Left colon (tissue), 2 donors: ENCODE measurements at regions not wholly inside any gene's neighbourhood (a gene's known extent, or its start where the extent isn't known, plus 50 kb on each side); places are given as distances from the start of the nearest gene placed in this dataset.

ENCODE experiments used
- ATAC-seq: fragments of 200-7000 bp; cut with Tn5 transposase; one replicate; pipeline ENCODE4 v1.9.1; 2020; ENCODE audit warnings: mild to moderate bottlenecking, moderate library complexity
- DNase-seq, 2 donors: peaks; one replicate each; pipeline ENCODE4 v3.0.0-alpha.2; 2020
- intact Hi-C, 2 donors: fragments of 100-400 bp; cut with DNase I in 1 of 2; cut with micrococcal nuclease in 1 of 2; formaldehyde crosslinking; loops; one replicate each; pipeline versions ENCODE4 v1.11.2 to v1.14.0; 2022; cut with DNase I, micrococcal nuclease
- donor health status: DM: no; HTN: no; CAD: no.
- donor health status: DM: yes; HTN: yes; CAD: no.

DNA sequence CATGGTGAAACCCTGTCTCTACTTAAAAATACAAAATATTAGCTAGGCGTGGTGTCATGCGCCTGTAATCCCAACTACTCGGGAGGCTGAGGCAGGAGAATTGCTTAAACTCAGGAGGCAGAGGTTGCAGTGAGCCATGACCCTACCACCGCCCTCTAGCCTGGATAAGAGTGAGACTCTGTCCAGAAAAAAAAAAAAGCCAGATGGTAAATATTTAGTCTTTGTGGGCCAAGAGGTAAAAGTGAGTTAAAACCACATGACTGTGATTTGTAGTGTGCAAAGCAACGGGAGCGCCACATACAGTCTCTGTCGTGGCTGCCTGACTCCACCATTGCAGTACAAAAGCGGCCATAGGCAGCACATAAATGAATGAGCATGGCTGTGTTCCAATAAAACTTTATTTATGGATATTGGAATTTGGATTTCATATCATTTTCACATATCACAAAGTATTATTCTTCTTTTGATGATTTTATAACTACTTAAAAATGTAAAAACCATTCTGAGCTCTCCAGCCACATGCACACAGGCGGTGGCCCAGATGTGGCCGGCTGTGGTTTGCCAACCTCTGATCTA lies 51.8 kb upstream of the CASZ1 start:
- peak; percentile 21 for ATAC-seq
- intact Hi-C loops, result no loop called here
- no peak for DNase-seq

- no peak for DNase-seq
- intact Hi-C loops, result no loop called here
- no peak for ATAC-seq
Measured at GRCh38 chr1:10850026-10850425, 53.6 kb upstream of the CASZ1 start.

DNA sequence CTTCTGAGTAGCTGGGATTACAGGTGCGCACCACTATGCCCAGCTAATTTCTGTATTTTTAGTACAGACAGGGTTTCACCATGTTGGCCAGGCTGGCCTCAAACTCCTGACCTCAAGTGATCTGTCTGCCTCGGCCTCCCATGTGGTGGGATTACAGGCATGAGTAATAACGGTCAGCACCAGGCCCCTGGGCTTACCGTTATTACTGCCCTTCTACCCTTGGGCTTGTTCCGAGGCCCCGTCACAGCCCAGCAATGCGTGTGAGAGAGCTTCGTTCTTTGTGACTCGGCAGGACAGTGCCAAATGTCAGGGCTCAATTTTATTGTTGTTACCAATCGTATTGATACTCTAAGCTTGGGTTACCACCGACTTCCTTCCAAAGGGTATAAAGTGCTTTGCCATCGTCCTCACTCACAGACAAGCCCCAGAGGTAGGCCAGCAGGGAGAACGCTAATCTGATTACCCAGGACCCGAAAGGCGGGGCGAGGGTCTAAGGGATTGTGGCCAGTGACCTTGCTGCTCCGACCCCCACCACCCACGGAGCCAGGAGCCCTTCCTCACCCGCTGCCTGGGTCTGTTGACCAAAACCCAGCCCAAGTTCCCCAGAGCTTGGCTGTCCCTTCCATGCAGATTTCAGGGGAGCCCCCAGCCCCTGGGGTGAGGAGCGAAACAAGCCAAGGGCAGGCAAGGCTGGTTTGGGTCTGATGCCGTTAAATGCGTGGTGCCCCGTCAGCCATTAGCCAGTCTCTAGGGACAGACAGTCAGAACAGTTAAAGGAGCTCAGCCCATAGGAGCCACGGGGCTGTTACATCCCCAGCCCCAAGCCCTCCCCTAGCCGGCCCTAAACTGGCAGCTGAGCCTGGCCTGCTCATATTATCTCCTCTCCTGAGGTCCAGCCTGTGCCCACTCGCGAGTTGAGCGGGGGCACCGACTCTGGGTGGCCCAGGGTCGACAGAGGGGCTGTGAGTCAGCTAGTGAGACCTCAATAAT lies 54.9 kb upstream of the CASZ1 start:
- ATAC-seq (no peak), DNase-seq (no peak)
- intact Hi-C loops, result no loop called here

DNA sequence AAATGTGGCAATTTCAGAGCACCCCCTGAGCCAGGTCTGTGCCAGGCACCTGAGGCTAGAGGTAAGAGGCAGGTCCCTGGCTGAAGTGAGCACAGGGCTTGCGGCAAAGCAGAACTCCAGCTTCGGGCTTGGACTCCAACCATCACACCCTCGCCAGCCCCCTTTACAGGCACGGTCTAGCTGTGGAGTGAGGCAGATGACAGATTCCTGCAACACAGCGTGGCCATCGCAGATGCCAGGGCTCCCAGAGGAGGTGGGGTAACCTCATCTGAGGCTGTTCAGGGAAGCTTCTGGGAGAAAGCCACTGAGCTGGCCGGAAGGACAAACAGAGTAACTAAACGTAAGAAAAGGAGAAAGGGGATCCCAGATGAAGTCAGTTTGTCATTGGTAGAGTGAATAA lies 55.6 kb upstream of the CASZ1 start:
- intact Hi-C loops, result no loop called here
- DNase-seq (no peak), ATAC-seq (no peak)

DNA sequence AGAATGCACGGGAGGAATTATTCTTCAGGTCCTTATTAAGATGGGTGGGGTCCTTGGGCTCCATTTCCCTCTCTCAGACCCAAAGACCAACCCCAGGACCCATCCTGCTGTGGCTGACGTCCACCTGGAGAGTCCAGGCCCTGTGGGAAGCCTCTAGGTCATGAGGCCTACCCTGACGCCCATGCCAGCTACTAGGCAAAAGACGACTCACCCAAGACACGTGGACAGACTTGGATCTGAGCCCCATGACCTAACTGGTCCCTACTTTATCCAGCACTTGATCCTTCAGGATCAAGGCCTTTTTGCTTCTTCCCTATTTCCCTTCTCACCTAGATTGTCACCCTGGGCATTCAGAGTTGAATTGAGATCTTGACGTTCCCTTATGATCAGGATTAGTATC lies 56.0 kb upstream of the CASZ1 start:
- intact Hi-C loops, result no loop called here
- no peak for ATAC-seq

DNA sequence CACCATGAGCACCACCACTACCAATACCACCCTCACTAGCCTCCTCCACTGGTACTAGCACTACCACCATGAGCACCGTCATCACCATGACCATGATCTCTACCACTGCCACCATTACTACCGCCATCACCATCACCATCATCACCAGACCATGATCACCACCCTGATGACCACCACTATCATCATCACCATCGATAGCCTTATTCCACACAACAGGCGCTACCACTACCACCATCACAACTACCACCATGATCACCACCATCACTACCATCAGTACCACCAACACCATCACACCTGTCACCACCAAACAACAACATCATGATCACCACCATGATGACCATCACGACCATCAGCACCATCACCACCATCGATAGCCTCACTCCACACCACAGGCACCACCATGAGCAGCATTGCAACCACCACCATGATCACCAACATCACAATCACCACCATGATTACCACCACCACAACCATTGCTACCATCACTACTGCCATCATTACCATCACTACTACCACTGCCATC lies 56.6 kb upstream of the CASZ1 start:
- no peak for ATAC-seq
- intact Hi-C loops, result no loop called here
- no peak for DNase-seq

More for the DNA sequence above, 56.0 kb upstream of the CASZ1 start:
- no peak for DNase-seq

- no peak for ATAC-seq
- intact Hi-C loops, result no loop called here
- no peak for DNase-seq
Measured at GRCh38 chr1:10853701-10854100, 57.3 kb upstream of the CASZ1 start.

DNA sequence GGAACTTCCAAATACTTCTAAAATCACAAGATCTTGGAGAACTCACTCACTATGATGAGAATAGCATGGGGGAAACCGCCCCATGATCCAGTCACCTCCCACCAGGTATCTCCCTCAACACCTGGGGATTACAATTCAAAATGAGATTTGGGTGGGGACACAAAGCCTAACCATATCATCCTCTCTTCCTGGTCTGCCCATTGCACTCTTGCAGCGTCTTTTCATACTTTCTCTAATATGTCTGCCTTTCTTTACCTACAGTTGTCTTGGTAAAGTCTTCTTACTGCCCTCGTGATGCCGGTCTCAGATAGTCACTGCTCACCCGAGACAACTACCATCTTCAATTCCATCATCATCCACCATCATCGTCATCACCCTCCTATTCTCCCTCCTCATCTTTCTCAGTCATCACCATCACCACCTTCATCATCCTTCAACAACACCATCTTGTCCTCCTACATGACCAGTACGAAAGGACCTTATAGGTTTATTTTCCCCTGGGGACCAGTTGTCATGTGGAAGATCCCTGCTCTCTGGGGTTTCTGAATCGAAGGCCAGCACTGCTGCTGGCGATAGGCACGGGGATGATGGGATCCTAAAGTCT lies 58.5 kb upstream of the CASZ1 start:
- ATAC-seq (no peak), DNase-seq (no peak)
- intact Hi-C loops, result no loop called here

- DNase-seq (no peak), ATAC-seq (peak; percentile 75)
- intact Hi-C loops, result no loop called here
Measured at GRCh38 chr1:10856176-10856683, 59.8 kb upstream of the CASZ1 start.

DNA sequence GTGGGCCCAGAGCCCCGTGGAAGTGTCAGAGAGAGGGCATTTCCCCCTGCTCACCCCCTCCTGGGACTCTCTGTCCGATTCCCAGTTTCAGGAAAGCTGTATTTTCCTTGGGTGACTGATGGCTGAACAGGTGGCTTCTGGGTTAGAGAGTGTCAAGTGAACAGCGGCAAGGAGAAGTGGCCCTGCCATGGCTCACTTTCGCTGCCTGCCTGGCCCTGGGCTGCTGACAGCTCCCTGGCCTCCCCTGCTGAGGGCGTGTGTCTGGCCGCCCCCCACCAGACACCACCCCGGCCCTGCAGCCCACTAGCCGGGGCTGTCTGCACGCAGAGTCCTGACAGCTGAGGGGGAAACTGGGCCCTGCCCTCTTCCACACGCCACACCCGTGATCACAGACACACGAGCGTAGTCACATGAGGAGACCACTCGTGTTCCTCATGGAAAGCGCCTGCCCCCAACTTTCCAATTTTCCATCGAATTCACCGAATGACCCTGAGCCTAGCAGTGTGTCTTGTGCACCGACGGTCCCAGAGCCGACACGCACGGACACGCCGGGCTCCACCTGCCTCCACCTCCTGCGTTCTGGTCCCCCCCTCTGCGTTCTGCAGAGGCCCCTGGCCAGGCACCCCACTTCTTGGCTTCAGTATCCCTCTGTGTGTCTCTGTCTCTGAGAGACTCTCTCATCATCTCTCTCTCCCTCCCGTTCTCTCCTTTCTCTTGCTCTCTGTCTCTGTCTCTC lies 60.6 kb upstream of the CASZ1 start:
- intact Hi-C loops, result no loop called here
- DNase-seq (no peak), ATAC-seq (no peak)

DNA sequence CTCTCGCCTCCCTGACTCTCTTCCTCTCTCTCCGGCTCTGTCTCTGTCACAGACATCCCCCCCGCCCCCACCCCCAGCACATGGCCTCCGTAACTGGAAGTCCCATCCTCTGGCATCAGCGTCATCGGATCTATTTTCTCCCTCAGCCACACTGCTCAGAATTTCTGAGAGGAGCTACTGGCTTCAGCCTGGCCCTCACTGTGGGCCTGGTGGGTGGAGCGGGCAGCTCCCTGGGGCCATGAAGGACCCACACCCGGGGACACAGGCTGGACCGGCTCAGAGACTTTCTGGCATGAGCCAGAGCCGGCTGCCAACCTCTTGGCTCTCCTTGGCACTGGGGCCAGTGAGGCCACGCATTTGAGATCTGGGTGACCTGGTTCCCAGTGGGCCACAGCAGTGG lies 61.2 kb upstream of the CASZ1 start:
- intact Hi-C loops, result no loop called here
- DNase-seq, result no peak
- ATAC-seq, result no peak

DNA sequence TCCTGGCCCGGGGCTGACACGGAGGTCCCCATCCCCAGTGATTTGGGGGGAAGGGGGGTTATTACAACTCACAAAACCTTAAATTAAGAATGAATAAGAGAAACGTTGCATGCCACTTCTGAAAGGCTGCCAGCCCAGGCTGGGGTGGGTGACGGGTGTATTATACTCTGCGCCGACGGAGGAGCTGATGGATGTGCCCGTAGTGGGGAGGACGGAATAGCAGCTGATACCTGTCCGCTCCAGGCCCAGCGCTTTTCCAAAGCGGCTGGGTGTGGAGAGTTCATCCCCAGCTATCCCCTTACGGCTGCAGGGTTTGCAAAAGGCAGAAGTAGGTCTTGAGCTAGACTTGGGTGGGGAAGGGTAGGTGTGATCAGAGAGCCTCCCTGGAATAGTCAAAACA lies 63.8 kb upstream of the CASZ1 start:
- no peak for DNase-seq
- intact Hi-C loops, result no loop called here
- no peak for ATAC-seq

GRCh38 chr1:10860682-10861081 lies 64.2 kb upstream of the CASZ1 start:
- DNase-seq (no peak), ATAC-seq (no peak)
- intact Hi-C loops, result no loop called here

DNA sequence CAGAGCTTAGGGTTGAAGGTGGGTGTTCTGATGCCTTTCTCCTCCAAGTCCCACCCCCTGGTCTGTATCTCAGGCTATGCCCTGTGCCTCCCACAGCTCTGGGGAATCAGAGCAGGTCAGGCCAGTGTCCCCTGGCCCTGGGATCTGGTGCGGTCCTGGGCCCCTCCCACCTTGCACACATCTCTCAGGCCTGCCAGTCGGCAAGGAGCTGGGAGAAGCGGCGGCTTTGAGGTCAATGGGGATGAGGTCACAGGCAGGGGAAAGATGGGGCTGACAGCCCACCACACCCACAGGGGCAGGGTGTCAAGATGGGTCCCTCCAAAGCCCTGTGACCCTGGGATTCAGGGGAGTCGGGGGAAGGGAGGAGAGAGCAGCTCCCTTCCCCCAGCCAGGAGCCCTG lies 65.4 kb upstream of the CASZ1 start:
- DNase-seq (no peak), ATAC-seq (no peak)
- intact Hi-C loops, result no loop called here

GRCh38 chr1:10862743-10863335 lies 66.4 kb upstream of the CASZ1 start:
- no peak for DNase-seq
- intact Hi-C loops, result no loop called here
- ATAC-seq, result no peak

DNA sequence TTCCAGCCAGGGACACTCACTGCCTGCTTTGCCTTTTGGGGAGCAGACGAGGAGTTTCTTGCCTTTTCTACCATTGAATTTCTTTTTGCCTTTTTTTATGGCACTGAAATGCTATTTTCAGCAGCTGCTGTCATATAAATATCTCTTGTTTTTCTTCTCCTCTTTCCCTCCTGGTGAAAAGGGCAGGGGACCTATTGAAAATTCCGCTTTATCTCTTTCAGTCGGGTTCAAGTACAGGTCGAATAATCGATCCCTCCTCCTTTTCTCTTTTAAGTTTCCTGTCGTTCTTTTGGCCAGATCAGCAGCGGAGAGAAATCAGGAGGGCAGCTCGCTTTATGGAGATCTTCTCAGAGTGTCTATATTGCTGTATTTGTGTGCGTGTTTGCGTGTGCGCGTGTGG lies 67.4 kb upstream of the CASZ1 start:
- intact Hi-C loops, result no loop called here
- ATAC-seq, result no peak

DNA sequence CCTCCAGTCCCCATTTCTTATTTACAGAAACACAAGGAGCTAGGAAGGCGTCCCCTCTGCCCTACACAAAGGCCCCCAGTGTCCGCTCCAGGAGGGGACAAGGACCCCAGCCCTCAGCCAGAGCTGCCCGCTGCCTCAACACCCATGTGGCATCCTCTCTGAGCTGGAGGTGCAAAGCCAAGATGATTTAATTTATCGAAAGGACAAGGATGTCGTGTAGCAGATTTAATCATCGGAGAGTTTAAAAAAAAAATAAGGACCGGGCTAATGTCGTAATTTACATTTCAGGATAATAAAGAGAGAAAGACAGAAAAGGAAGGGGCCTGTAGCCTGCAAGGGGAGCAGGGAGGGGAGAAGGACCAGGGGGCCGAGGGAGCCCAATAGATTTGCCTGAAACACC lies 68.3 kb upstream of the CASZ1 start:
- no peak for DNase-seq
- intact Hi-C loops, result no loop called here
- ATAC-seq, result no peak

More for the DNA sequence above, 67.4 kb upstream of the CASZ1 start:
- no peak for DNase-seq

- ATAC-seq (no peak), DNase-seq (no peak)
- intact Hi-C loops, result no loop called here
Measured at GRCh38 chr1:10865518-10866320, 69.3 kb upstream of the CASZ1 start.
